ENCODE measurements at regions not wholly inside any gene's neighbourhood (a gene's known extent, or its start where the extent isn't known, plus 50 kb on each side); places are given as distances from the start of the nearest gene placed in this dataset.
"Not testable (repeated sequence)": the region's sequence is repeated elsewhere in the genome, so short reads cannot be mapped to it uniquely, and the experiment has no call there.

DNA sequence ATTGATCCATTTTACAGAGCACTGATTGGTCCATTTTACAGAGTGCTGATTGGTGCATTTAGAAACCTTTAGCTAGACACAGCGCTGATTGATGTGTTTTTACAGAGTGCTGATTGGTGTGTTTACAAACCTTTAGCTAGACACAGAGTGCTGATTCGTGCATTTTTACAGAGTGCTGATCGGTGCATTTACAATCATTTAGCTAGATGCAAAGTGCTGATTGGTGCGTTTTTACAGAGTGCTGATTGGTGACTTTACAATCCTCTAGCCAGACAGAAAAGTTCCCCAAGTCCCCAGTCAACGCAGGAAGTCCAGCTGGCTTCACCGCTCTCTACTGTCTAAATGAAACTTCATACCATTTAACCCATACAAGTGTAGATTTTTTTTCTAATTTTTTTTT is 228.5 kb upstream of the FIGN start:
- H3K79me1 ChIP-seq (ENCODE audit: low read depth, low read length); H4K8ac ChIP-seq (ENCODE audit: extremely low read depth, insufficient read depth, low read length); H3K4me3 ChIP-seq (ENCODE audit: extremely low read depth in 1 of 4, insufficient read depth in 2 of 4, low read depth in 3 of 4, low read length in 4 of 4); H2AFZ ChIP-seq (ENCODE audit: low read length); H3K79me2 ChIP-seq (ENCODE audit: control insufficient read depth in 1 of 2, insufficient read depth in 2 of 2, low read length in 2 of 2); H2BK15ac ChIP-seq (ENCODE audit: low read length); H3K14ac ChIP-seq (ENCODE audit: insufficient read length); FAIRE-seq; H4K5ac ChIP-seq (ENCODE audit: insufficient read length, low read depth, low read length); H3K9ac ChIP-seq (replicated peaks in 1 of 4; ENCODE audit: extremely low read depth in 1 of 4, low read depth in 3 of 4, low read length in 3 of 4); H3K9me3 ChIP-seq (ENCODE audit: insufficient read depth in 2 of 2, low read depth in 1 of 2, low read length in 1 of 2); H2AK5ac ChIP-seq (ENCODE audit: low read depth, low read length); H4K20me1 ChIP-seq (replicated peaks in 1 of 2; ENCODE audit: control insufficient read depth in 1 of 2, insufficient read depth in 2 of 2, low read length in 2 of 2); H3K27ac ChIP-seq (ENCODE audit: low read depth, low read length); H2BK120ac ChIP-seq (replicated peaks; ENCODE audit: low read depth, low read length); H2BK5ac ChIP-seq (ENCODE audit: low read depth, low read length); H3K56ac ChIP-seq (replicated peaks; ENCODE audit: insufficient read length, low read depth, low read length); H2BK20ac ChIP-seq (ENCODE audit: low read length); H3K23ac ChIP-seq (ENCODE audit: insufficient read length); DNase-seq (ENCODE audit: low read depth in 1 of 2, low spot score in 2 of 2); POLR2A ChIA-PET (ENCODE audit: partially characterized antibody); H3K27me3 ChIP-seq (replicated peaks in 1 of 4; ENCODE audit: control insufficient read depth in 3 of 4, extremely low read depth in 1 of 4, insufficient read depth in 3 of 4, low read length in 3 of 4); H3K4me2 ChIP-seq (ENCODE audit: insufficient read depth in 1 of 2, low read depth in 2 of 2, low read length in 2 of 2); H3K23me2 ChIP-seq (ENCODE audit: low read depth, low read length); H3K36me3 ChIP-seq (ENCODE audit: control insufficient read depth in 2 of 4, insufficient read depth in 4 of 4, low read length in 3 of 4); H3K18ac ChIP-seq (ENCODE audit: extremely low read depth, low read length); H3K4me1 ChIP-seq (replicated peaks in 1 of 4; ENCODE audit: control insufficient read depth in 3 of 4, insufficient read depth in 4 of 4, low read length in 3 of 4); H2BK12ac ChIP-seq (ENCODE audit: low read depth, low read length); H4K91ac ChIP-seq (replicated peaks; ENCODE audit: insufficient read length, low read length); H3K4ac ChIP-seq (replicated peaks; ENCODE audit: insufficient read length, low read depth, low read length): not testable (repeated sequence)
- 94% methylated on average over 6 of the region's 6 CpGs; no CpG with 5 or more reads in 1 of the 2 experiments for WGBS, 2 experiments (ENCODE audit: extremely low coverage in 1 of 2, insufficient coverage in 1 of 2, insufficient read length in 1 of 2, insufficient replicate concordance in 2 of 2, low coverage in 1 of 2, low lambda C conversion rate in 2 of 2, missing lambda C conversion rate in 1 of 2)
- CTCF ChIA-PET (ENCODE audit: partially characterized antibody), result interaction anchor here (1.4 kb wide), 1 partner anchor 8 kb away, joined by 4 read pairs; no protein-coding TSS in a partner anchor

Data from H1 (cell line).